ENCODE measurements at regions not wholly inside any gene's neighbourhood (a gene's known extent, or its start where the extent isn't known, plus 50 kb on each side); places are given as distances from the start of the nearest gene placed in this dataset.

- no peaks in the 10 kb centered on the region for H4K20me1 ChIP-seq (replicated peaks; ENCODE audit: control insufficient read depth, extremely low read depth, insufficient read depth, low read length)
- no peaks in the 10 kb centered on the region for H3K4me1 ChIP-seq (ENCODE audit: control insufficient read depth, extremely low read depth, insufficient read depth, low read length)
- no peaks in the 10 kb centered on the region for H3K27me3 ChIP-seq (ENCODE audit: control insufficient read depth in 2 of 2, insufficient read depth in 2 of 2, low read length in 2 of 2)
- H3K9me1 ChIP-seq (replicated peaks; ENCODE audit: control insufficient read depth, extremely low read depth, insufficient read depth, low read length): no peaks in the 10 kb centered on the region
- no peak overlapping the region for H3K4me3 ChIP-seq (replicated peaks in 1 of 3; ENCODE audit: insufficient read depth in 1 of 3, low read depth in 1 of 3, low read length in 3 of 3)
- H3K9ac ChIP-seq (replicated peaks; ENCODE audit: extremely low read depth, insufficient read depth, low read length): no peak overlapping the region
- peaks cover 4% of the 10 kb centered on the region for H3K9me3 ChIP-seq (replicated peaks; ENCODE audit: control insufficient read depth, insufficient read depth, low read length)
- POLR2A ChIA-PET: no interaction called here
- FAIRE-seq: no peak
- BruUV-seq (replicated peaks): no TSS peak
- H3K27ac ChIP-seq (ENCODE audit: insufficient read depth, low read depth, low read length): no peak overlapping the region
- H2AFZ ChIP-seq (ENCODE audit: low read depth, low read length): no peak overlapping the region
- CTCF ChIA-PET: no interaction called here
- no peak for TF ChIP-seq MAX (IDR thresholded peaks at IDR 0.05; ENCODE audit: insufficient read depth, insufficient read length)
- dilution Hi-C loops (cut with MboI; ENCODE audit: extremely low pct_ligation_motif_present, low sequenced_read_pairs) (no loop called here), intact Hi-C loops (cut with micrococcal nuclease) (no loop called here)
- DNase-seq (ENCODE audit: low read depth, low spot score): no peak
- no peaks in the 10 kb centered on the region for H3K36me3 ChIP-seq (ENCODE audit: control insufficient read depth in 2 of 2, extremely low read depth in 1 of 2, insufficient read depth in 2 of 2, low read length in 2 of 2)
- H3K79me2 ChIP-seq (ENCODE audit: control insufficient read depth, insufficient read depth, low read length): no peaks in the 10 kb centered on the region
- H3K4me2 ChIP-seq (ENCODE audit: insufficient read depth, low read length): no peak overlapping the region
These were observed 572.9 kb upstream of the CDH6 start for GRCh38 chr5:30620481-30621085.

GRCh38 chr5:30608501-30608900 lies 585.0 kb upstream of the CDH6 start:
- Histone ChIP-seq H3K4me3 (replicated peaks in 1 of 3; ENCODE audit: insufficient read depth in 1 of 3, low read depth in 1 of 3, low read length in 3 of 3) (no peak overlapping the region), H3K36me3 (ENCODE audit: control insufficient read depth in 2 of 2, extremely low read depth in 1 of 2, insufficient read depth in 2 of 2, low read length in 2 of 2) (no peaks in the 10 kb centered on the region), H3K9me3 (replicated peaks; ENCODE audit: control insufficient read depth, insufficient read depth, low read length) (peaks cover 4% of the 10 kb centered on the region), H3K4me1 (ENCODE audit: control insufficient read depth, extremely low read depth, insufficient read depth, low read length) (no peaks in the 10 kb centered on the region), H2AFZ (ENCODE audit: low read depth, low read length) (no peak overlapping the region), H3K9ac (replicated peaks; ENCODE audit: extremely low read depth, insufficient read depth, low read length) (no peak overlapping the region), H4K20me1 (replicated peaks; ENCODE audit: control insufficient read depth, extremely low read depth, insufficient read depth, low read length) (no peaks in the 10 kb centered on the region), H3K27ac (ENCODE audit: insufficient read depth, low read depth, low read length) (no peak overlapping the region), H3K4me2 (ENCODE audit: insufficient read depth, low read length) (no peak overlapping the region), H3K27me3 (ENCODE audit: control insufficient read depth in 2 of 2, insufficient read depth in 2 of 2, low read length in 2 of 2) (no peaks in the 10 kb centered on the region), H3K79me2 (ENCODE audit: control insufficient read depth, insufficient read depth, low read length) (no peaks in the 10 kb centered on the region), H3K9me1 (replicated peaks; ENCODE audit: control insufficient read depth, extremely low read depth, insufficient read depth, low read length) (no peaks in the 10 kb centered on the region)
- no peak for FAIRE-seq
- BruUV-seq (replicated peaks): no TSS peak
- POLR2A ChIA-PET: no interaction called here
- TF ChIP-seq POLR2AphosphoS5 (IDR thresholded peaks at IDR 0.05; ENCODE audit: insufficient read depth, low read depth, low read length): no peak
- no peak for TF ChIP-seq CTCF (IDR thresholded peaks at IDR 0.05; ENCODE audit: extremely low read depth in 1 of 2, insufficient read depth in 1 of 2, low read depth in 1 of 2, low read length in 2 of 2)
- no peak for TF ChIP-seq FOS (IDR thresholded peaks at IDR 0.05; ENCODE audit: borderline replicate concordance, insufficient read depth, low read length)
- TF ChIP-seq MAX (IDR thresholded peaks at IDR 0.05; ENCODE audit: insufficient read depth, insufficient read length): no peak
- no peak for TF ChIP-seq MYC (IDR thresholded peaks at IDR 0.05; ENCODE audit: low read depth, low read length)
- TF ChIP-seq POLR2A (IDR thresholded peaks at IDR 0.05; ENCODE audit: low read depth, low read length): no peak
- no peak for TF ChIP-seq JUN (IDR thresholded peaks at IDR 0.05; ENCODE audit: borderline replicate concordance, insufficient read depth, insufficient read length, low read depth)
- TF ChIP-seq EZH2 (IDR thresholded peaks at IDR 0.05; ENCODE audit: borderline replicate concordance, low read depth, low read length, severe bottlenecking): no peak
- no peak for TF ChIP-seq GATA2 (IDR thresholded peaks at IDR 0.05; ENCODE audit: insufficient read depth, insufficient read length, low read depth, low read length)
- DNase-seq (ENCODE audit: low read depth, low spot score): no peak
- intact Hi-C loops (cut with micrococcal nuclease): no loop called here
- CTCF ChIA-PET: no interaction called here
- dilution Hi-C loops (cut with MboI; ENCODE audit: extremely low pct_ligation_motif_present, low sequenced_read_pairs): no loop called here

Measured in endothelial cell of umbilical vein (primary cell).